Stimulated activated CD4-positive, alpha-beta T cell treated with anti-CD3 and anti-CD28 coated beads, Interleukin-12 subunit alpha, Interleukin-12 subunit beta, amount 100 ng/mL, for 4 hours (primary cell): ENCODE measurements at regions not wholly inside any gene's neighbourhood (a gene's known extent, or its start where the extent isn't known, plus 50 kb on each side); places are given as distances from the start of the nearest gene placed in this dataset.

Experiments used
- DNase-seq: peaks from one replicate; pipeline ENCODE4 v3.0.0-alpha.2; 2020

GRCh38 chr12:93314177-93314497, 63.6 kb upstream of the NUDT4 start:
- no peak for DNase-seq

- DNase-seq: no peak
These were observed 62.3 kb upstream of the NUDT4 start for GRCh38 chr12:93315385-93315906.

- DNase-seq: no peak
These were observed 61.7 kb upstream of the NUDT4 start for GRCh38 chr12:93315907-93316622.

- DNase-seq: no peak
These were observed 61.1 kb upstream of the NUDT4 start for GRCh38 chr12:93316623-93316971.

DNA sequence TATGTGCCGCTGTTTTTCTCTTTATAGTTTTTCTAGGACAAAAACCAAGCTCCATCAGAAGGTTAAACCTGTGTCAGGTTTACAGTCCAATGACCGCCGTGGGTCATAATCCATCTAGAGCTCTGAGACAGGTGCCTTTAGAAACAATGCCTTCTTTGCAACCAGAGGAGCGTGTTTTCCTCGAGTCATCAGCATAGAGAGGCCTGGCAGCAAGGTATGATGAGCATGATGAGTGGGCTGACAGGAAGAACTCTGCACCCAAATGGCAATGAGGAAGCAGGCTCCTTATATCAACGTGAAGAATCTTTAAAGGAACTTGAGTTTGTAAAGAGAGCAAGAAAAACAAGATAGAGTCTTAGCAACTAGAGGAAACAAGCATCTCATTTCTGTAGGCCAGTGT, 60.5 kb upstream of the NUDT4 start:
- DNase-seq: no peak

GRCh38 chr12:93318720-93319522, 58.8 kb upstream of the NUDT4 start:
- no peak for DNase-seq

GRCh38 chr12:93319523-93320050, 58.1 kb upstream of the NUDT4 start:
- no peak for DNase-seq

GRCh38 chr12:93322784-93323183, 54.9 kb upstream of the NUDT4 start:
- DNase-seq: no peak

- no peak for DNase-seq
These were observed 53.9 kb upstream of the NUDT4 start for GRCh38 chr12:93323625-93324329.

DNA sequence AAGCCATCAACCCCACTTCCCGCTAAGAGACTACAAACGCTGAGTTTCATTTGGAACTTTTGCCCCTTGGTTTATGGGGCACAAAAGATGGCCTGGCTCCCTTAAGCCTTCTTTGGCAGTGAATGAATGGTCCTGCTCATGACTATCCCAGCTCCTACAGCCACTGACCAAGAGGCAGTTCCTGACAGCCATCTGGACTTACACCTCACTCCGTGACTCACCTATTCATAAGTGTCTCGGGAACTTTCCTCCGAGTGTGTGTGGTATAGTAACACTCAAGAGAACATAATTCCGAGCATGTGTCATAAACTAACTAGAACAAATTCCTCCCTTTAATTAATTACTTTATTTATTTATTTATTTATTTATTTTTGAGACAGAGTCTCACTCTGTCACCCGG, 51.9 kb upstream of the NUDT4 start:
- no peak for DNase-seq
